ENCODE measurements at regions not wholly inside any gene's neighbourhood (a gene's known extent, or its start where the extent isn't known, plus 50 kb on each side); places are given as distances from the start of the nearest gene placed in this dataset.

- no peaks in the 10 kb centered on the region for H3K36me3 Mint-ChIP-seq (ENCODE audit: low read depth)
- H3K4me3 Mint-ChIP-seq = no peak overlapping the region
- no peaks in the 10 kb centered on the region for H4K20me1 ChIP-seq (replicated peaks; ENCODE audit: insufficient read depth)
- H3K27ac ChIP-seq (ENCODE audit: low read depth) = no peak overlapping the region
- H3K27me3 ChIP-seq (ENCODE audit: insufficient read depth) = no peaks in the 10 kb centered on the region
- no peak overlapping the region for H3K27ac Mint-ChIP-seq
- no peak for DNase-seq (ENCODE audit: low spot score)
- no peaks in the 10 kb centered on the region for H3F3A ChIP-seq (replicated peaks; ENCODE audit: low read depth)
- peaks cover 9% of the 10 kb centered on the region for H3K4me1 Mint-ChIP-seq
- peaks cover 6% of the 10 kb centered on the region; the same call in 1 of the 2 replicates for H3K4me1 ChIP-seq (ENCODE audit: insufficient read depth)
- TF ChIP-seq, protein P1, sequence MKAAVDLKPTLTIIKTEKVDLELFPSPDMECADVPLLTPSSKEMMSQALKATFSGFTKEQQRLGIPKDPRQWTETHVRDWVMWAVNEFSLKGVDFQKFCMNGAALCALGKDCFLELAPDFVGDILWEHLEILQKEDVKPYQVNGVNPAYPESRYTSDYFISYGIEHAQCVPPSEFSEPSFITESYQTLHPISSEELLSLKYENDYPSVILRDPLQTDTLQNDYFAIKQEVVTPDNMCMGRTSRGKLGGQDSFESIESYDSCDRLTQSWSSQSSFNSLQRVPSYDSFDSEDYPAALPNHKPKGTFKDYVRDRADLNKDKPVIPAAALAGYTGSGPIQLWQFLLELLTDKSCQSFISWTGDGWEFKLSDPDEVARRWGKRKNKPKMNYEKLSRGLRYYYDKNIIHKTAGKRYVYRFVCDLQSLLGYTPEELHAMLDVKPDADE (IDR thresholded peaks at IDR 0.05) = no peak
- TF ChIP-seq NANOG (IDR thresholded peaks at IDR 0.05; ENCODE audit: borderline replicate concordance) (no peak), EZH2 (IDR thresholded peaks at IDR 0.05; ENCODE audit: low read depth, unreplicated experiment) (no peak), CTCF (conservative IDR thresholded peaks at IDR 0.05; ENCODE audit: low read depth in 2 of 2) (no peak), JUNB (IDR thresholded peaks at IDR 0.05; ENCODE audit: unreplicated experiment) (no peak), ZNF114 (CRISPR knock-in tag; IDR thresholded peaks at IDR 0.05) (no peak), POLR2AphosphoS5 (IDR thresholded peaks at IDR 0.05; ENCODE audit: low read depth) (no peak), ZNF331 (CRISPR knock-in tag; IDR thresholded peaks at IDR 0.05; ENCODE audit: low read depth) (no peak), EZH2phosphoT487 (IDR thresholded peaks at IDR 0.05; ENCODE audit: unreplicated experiment) (no peak), STAT1 (IDR thresholded peaks at IDR 0.05; ENCODE audit: unreplicated experiment) (no peak), REST (IDR thresholded peaks at IDR 0.05; ENCODE audit: unreplicated experiment) (no peak), CREB1 (CRISPR knock-in tag; IDR thresholded peaks at IDR 0.05; ENCODE audit: low read depth) (no peak), ZNF462 (CRISPR knock-in tag; IDR thresholded peaks at IDR 0.05) (no peak)
- H3K27me3 Mint-ChIP-seq (ENCODE audit: insufficient read depth, low read depth, poor library complexity) = peaks cover 2% of the 10 kb centered on the region
- no peak overlapping the region for H3K4me3 ChIP-seq
- H3K36me3 ChIP-seq (ENCODE audit: insufficient read depth) = no peaks in the 10 kb centered on the region
- no peak overlapping the region for H3K4me2 ChIP-seq
- H3K79me2 ChIP-seq (replicated peaks; ENCODE audit: insufficient read depth) = no peaks in the 10 kb centered on the region
- 0 out of 2 replicates have a peak overlapping the region, but pooled peaks have one; percentile 14 for H2AFZ ChIP-seq
- no peaks in the 10 kb centered on the region for H3K9me2 ChIP-seq (ENCODE audit: insufficient read depth)
- no peak for ATAC-seq
- no peaks in the 10 kb centered on the region for H3K9me3 Mint-ChIP-seq
Measured at GRCh38 chr6:20326422-20326728, 75.3 kb upstream of the E2F3 start.
